Lung (tissue), 11 donors: ENCODE measurements at regions not wholly inside any gene's neighbourhood (a gene's known extent, or its start where the extent isn't known, plus 50 kb on each side); places are given as distances from the start of the nearest gene placed in this dataset.

Experiments used
- ATAC-seq: fragments of 200-7000 bp; cut with Tn5 transposase; one replicate; pipeline ENCODE4 v1.9.1; 2020; ENCODE audit warnings: moderate number of reproducible peaks; ENCODE audit not compliant: insufficient read depth, low FRiP score
- DNase-seq, 3 donors: peaks; one replicate each; pipeline ENCODE4 v3.0.0-alpha.2; 2013 to 2017
- H3K27ac ChIP-seq, 2 donors: one replicate each; pipeline ENCODE4 v1.5.1; 2013; ENCODE audit warnings: mild to moderate bottlenecking in 2 of 2, moderate library complexity in 2 of 2, control low read depth in 1 of 2, inconsistent platforms in 1 of 2, low read depth in 1 of 2, low read length in 1 of 2
- H3K27me3 ChIP-seq, 3 donors: one replicate each; pipeline ENCODE4 v1.5.1; 2013; ENCODE audit warnings: low read length in 2 of 3; ENCODE audit not compliant: control insufficient read depth in 3 of 3, insufficient read depth in 3 of 3
- H3K36me3 ChIP-seq, 4 donors: one replicate each; pipeline ENCODE4 v1.5.1; 2013; ENCODE audit warnings: low read length in 4 of 4, mild to moderate bottlenecking in 1 of 4, moderate library complexity in 1 of 4; ENCODE audit not compliant: control insufficient read depth in 4 of 4, insufficient read depth in 4 of 4
- H3K4me1 ChIP-seq, 5 donors: one replicate each; pipeline ENCODE4 v1.5.1; 2013; ENCODE audit warnings: low read length in 5 of 5, mild to moderate bottlenecking in 2 of 5, moderate library complexity in 1 of 5; ENCODE audit not compliant: control insufficient read depth in 5 of 5, insufficient read depth in 5 of 5
- H3K4me3 ChIP-seq: one replicate; pipeline ENCODE4 v1.5.1; 2013; ENCODE audit warnings: mild to moderate bottlenecking, control low read depth, moderate library complexity
- H3K9ac ChIP-seq, 2 donors: one replicate each; pipeline ENCODE4 v1.5.1; 2013; ENCODE audit warnings: low read length in 2 of 2, control low read depth in 1 of 2; ENCODE audit not compliant: insufficient read depth in 1 of 2
- H3K9me3 ChIP-seq, 4 donors: one replicate each; pipeline ENCODE4 v1.5.1; 2013; ENCODE audit warnings: low read length in 3 of 4, mild to moderate bottlenecking in 1 of 4, moderate library complexity in 1 of 4; ENCODE audit not compliant: control insufficient read depth in 4 of 4, insufficient read depth in 3 of 4
- CTCF ChIP-seq: IDR thresholded peaks from 2 replicates; pipeline ENCODE4 v1.5.1; 2012; ENCODE audit warnings: mild to moderate bottlenecking; ENCODE audit errors: control extremely low read depth, extremely low read depth
- WGBS, 2 donors: extraction: QIAGEN DNeasy Blood & Tissue Kit; methylation state at CpG; one replicate each; pipeline ENCODE4 v1.1.7; 2013; 5-methylcytosine and 5-hydroxymethylcytosine counted together
- donor health status: control.
- donor health status: control.
- donor health status: Bipolar disorder and iron deficiency.
- donor health status: healthy.
- donor health status: DM: yes; HTN: yes; CAD: no.

- Histone ChIP-seq H3K9ac (no peak overlapping the region), H3K4me1 (no peaks in the 10 kb centered on the region), H3K4me3 (no peak overlapping the region), H3K27ac (no peak overlapping the region), H3K36me3 (no peaks in the 10 kb centered on the region), H3K27me3 (no peaks in the 10 kb centered on the region), H3K9me3 (no peaks in the 10 kb centered on the region)
- WGBS, 2 donors: 74 to 81% methylated on average over 11 of the region's 11 CpGs
- no peak for ATAC-seq
- no peak for DNase-seq
- TF ChIP-seq CTCF: no peak
Observed at GRCh38 chr18:38358805-38359657, 793.4 kb upstream of the CELF4 start.

- H3K27me3 ChIP-seq: no peaks in the 10 kb centered on the region
- no peak overlapping the region for H3K27ac ChIP-seq
- no peak for ATAC-seq
- DNase-seq: no peak
- no peak for TF ChIP-seq CTCF
- H3K36me3 ChIP-seq: no peaks in the 10 kb centered on the region
- H3K4me3 ChIP-seq: no peak overlapping the region
- no peaks in the 10 kb centered on the region for H3K9me3 ChIP-seq
- no peaks in the 10 kb centered on the region for H3K4me1 ChIP-seq
- H3K9ac ChIP-seq: no peak overlapping the region
Observed at GRCh38 chr18:38353149-38353548, 787.6 kb upstream of the CELF4 start.

GRCh38 chr18:38350141-38350540 is 784.5 kb upstream of the CELF4 start:
- H3K36me3 ChIP-seq: no peaks in the 10 kb centered on the region
- H3K9ac ChIP-seq: no peak overlapping the region
- H3K4me3 ChIP-seq: no peak overlapping the region
- DNase-seq (no peak), ATAC-seq (no peak)
- no peak overlapping the region for H3K27ac ChIP-seq
- no peaks in the 10 kb centered on the region for H3K4me1 ChIP-seq
- TF ChIP-seq CTCF: no peak
- no peaks in the 10 kb centered on the region for H3K27me3 ChIP-seq
- no peaks in the 10 kb centered on the region for H3K9me3 ChIP-seq
- WGBS, 2 donors: 81 to 91% methylated on average over 2 of the region's 2 CpGs

GRCh38 chr18:38330573-38330972 is 765.0 kb upstream of the CELF4 start:
- no peaks in the 10 kb centered on the region for H3K36me3 ChIP-seq
- no peaks in the 10 kb centered on the region for H3K27me3 ChIP-seq
- no peaks in the 10 kb centered on the region for H3K4me1 ChIP-seq
- no peaks in the 10 kb centered on the region for H3K9me3 ChIP-seq
- TF ChIP-seq CTCF: no peak
- H3K9ac ChIP-seq: no peak overlapping the region
- ATAC-seq: no peak
- no peak for DNase-seq
- 85 to 91% methylated on average over 3 of the region's 3 CpGs for WGBS, 2 donors
- H3K4me3 ChIP-seq: no peak overlapping the region
- H3K27ac ChIP-seq: no peak overlapping the region
